ENCODE measurements at regions not wholly inside any gene's neighbourhood (a gene's known extent, or its start where the extent isn't known, plus 50 kb on each side); places are given as distances from the start of the nearest gene placed in this dataset.

DNA sequence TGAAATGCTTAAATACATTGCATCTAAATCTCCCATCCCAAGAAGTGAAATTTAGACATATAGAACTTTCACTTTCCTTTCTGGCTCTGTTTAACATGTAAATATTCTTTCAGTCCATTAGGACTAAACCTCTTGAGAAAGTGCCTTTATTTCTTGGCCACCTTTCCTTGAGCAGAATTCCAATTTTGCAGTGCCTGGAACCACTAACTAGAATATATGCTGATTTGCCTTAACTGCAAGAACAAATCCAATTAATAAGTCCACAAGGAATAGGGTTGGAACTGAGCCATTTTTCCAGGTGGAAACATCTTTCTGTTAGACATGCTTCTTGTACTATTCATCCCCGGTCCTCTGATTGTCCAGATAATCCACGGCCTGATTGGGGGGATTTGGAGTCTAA, 478.0 kb downstream of the ENC1 start:
- peak in 2 of 3 donors; percentile 36 to 69 for DNase-seq

DNA sequence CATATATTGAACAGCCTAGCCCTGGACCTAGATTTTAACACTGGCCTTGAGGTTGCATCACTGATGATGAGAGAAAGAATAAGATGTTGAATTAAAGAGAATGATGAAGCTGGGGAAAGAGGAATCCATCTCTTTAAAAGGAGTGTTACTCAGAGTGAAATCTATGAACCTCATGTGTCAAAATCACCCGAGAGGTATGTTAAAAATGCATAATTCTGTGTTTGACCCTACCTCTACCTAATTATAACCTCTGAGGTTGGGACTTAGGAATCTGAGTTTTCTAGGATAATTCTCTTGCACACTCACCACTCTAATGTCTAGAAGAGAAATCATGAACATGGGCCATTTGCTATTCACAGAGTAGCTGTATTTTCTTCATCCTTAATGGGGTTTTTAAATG, 479.4 kb downstream of the ENC1 start:
- no peak for DNase-seq

DNA sequence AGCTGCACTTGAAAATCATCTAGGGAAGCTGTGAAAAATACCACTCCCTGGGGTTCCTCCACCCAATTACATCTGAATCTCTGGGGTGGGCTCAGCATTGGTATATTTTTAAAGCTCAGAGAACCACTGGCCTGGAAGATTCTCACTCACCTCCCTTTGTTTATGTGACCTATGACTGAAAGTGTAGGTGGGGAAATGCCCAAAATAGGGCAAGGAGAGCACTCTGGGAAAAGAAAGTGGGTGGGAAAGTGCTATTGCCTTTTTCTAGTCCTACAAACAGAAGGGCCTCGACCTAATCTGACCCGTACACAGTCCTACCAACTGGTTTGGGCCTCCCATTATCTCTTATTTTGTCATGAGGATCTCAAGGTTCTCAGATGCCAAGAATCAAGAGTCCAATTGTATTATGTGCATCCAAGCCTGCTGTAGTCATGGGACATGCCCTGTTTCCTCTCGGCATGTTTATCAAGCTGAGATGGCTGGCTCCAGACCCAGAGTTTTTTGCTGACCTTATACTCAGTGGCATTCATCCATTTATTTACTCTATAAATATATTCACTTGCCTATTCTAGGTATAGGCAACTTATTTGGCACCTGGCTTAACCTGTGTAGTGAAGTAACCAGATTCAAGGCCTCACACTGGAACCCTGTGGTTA, 483.7 kb downstream of the ENC1 start:
- no peak for DNase-seq

- DNase-seq: no peak
These were observed 485.0 kb downstream of the ENC1 start for GRCh38 chr5:74155501-74155900.

- no peak for DNase-seq
These were observed 486.0 kb downstream of the ENC1 start for GRCh38 chr5:74154526-74154925.

DNA sequence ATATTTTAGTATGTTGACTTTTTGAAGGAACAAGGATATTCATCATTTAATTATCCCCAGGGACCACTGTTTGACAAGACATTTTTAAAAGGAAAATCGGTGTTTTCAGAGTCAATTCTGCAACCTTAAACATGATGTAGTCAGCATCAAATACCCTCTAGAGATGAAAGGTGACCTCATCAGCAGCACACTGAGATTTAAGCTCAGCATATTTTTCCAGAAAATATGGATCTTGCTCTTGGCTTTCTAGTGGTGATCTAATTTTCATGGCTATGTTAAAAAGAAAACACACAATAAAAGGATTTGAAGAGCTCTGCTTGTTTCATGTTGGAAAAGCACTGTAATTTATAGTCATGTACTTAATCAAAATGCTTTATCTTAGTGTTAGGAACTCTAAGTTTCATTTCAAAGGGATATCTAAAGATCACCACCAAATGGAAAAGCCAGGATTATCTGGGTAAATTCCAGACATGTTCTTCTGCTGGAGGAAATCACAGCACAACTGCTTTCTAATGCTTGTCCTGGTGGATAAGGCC, 487.2 kb downstream of the ENC1 start:
- DNase-seq: peak in 2 of 3 donors; percentile 34 to 68

DNA sequence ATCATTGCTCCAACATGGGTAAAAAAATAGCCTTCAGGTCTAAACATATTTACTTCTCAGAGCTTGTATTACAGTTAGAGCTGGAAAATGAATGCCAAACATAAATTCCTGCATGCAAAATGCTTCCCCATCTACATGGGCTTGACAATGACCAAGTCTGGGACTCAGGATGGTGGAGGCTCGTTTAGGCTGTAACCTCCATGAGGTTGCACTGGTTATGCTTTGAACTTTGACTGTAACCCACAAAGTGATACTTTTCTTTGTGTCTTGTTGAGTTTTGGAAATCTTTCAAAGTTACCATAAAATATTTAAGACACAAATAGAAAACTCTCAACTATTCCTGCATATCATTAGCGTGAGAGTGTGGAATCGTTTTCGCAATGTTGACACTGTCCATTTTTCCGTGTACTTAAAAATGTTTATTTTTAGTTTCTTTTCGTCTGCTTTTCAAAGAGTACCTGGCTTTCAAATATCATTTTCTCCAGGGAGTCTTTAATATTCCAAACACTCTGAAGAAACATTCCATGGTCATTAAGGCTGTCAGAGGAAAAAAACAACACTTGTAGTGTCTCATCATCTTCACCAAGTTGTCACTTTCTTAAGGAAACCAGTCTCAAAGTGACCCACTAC, 487.8 kb downstream of the ENC1 start:
- DNase-seq: peak in 2 of 3 donors; percentile 30 to 55

DNA sequence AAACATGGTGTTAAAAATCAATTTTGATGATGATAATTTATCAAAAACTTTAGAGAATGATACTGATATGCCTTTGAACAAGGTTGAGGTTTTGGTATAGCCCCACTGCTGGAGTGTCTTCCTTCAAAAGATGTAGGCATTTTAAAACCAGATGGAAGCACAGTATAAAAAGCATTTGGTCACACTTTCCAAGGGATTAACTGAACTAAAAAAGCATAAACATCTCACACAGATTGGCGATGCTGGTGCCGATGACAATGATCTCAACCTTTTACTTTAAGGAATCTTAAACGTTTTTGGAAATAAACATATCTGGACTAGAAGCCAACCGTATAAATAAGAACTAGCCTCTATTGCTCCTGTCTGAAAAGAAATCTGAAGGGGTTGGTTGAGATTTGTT, 488.4 kb downstream of the ENC1 start:
- DNase-seq: peak in 2 of 3 donors; percentile 21 to 40

GRCh38 chr5:74149395-74149794, 491.1 kb downstream of the ENC1 start:
- DNase-seq: no peak

DNA sequence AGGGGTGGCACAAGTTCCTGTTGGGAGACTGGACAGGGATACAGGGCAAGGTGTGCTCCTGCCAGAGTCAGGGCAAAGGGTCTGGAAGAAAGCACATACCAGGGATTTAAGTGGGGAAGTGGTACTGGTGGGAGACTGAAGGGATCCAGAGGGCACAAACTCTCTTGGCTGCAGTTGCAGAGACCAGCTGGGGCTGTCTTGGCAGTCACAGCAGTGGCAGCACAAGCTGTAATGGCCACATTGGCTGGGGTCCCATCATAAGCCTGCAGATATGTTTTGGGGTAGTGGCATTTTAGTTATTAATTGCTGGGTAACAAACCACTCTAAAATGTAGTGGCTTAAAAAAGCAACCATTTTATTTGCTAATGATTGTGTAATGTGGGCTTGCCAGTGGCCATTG, 492.2 kb downstream of the ENC1 start:
- DNase-seq: peak in 2 of 3 donors; percentile 51 to 78

- peak in 2 of 3 donors; percentile 76 to 91 for DNase-seq
These were observed 493.7 kb downstream of the ENC1 start for GRCh38 chr5:74146796-74147195.

GRCh38 chr5:74145951-74146350, 494.6 kb downstream of the ENC1 start:
- DNase-seq: peak in 2 of 3 donors; percentile 47 to 75

DNA sequence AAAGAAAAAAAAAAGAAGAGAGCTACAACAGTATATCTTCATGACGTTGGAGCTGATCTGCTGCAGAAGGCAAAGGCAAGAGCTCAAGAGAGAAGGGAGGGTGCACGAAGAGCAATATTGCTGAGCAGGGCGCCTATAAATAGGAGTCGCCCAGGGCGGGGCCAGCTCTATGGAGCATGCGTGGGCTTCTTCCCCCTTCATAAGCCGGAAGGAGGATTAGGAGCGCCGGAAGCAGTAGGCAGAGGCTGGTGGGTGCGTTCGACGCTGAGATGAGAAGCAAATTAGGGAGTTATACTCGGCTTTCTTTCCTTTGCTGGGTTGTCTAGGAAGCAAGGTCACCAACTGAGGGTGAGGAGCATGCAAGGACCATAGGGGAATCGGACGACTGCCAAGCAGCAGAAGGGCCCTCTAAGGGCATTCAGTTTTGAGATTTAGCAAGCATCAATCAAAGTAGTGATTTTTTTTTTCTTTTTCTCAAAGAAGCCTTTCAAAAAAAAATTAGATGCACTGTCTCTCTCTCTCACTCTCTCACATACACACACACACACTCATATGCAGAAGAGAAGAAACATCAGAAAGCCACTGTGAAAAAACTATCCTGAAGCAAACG, 496.7 kb downstream of the ENC1 start:
- DNase-seq: no peak

DNA sequence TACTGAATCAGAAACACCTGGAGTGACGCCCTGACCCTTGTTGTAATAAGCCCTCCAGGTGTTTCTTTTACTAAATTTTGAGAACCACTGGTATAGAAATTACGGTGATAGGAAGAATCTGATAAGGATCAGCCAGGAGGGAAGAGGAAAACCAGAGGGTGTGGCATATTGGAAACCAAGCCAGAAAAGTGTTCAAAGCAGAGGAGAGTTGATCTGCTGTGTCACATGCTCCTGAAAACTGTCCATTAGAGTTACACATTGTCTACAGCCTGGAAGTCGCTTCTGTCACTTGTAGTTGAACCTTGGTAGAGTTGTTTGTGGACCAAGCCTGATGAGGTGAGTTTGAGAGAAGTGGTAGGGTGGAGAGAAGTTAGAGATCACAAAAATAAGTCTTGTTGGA, 497.4 kb downstream of the ENC1 start:
- no peak for DNase-seq

DNA sequence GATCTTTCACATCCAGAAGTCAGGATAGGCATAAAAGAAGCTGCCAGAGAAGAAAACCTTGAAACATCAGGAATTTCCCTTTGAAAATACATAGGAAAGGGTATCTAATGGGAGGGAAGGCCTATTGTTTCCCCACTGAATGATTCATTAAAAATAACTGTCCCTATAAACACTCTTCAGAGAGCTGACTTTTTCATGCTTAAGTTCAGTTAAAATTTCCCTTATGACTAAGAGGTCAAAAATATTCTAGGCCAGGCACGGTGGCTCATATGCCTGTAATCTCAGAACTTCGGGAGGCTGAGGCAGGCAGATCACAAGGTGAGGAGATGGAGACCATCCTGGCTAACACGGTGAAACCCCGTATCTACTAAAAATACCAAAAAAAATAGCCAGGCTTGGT, 499.5 kb downstream of the ENC1 start:
- no peak for DNase-seq

DNA sequence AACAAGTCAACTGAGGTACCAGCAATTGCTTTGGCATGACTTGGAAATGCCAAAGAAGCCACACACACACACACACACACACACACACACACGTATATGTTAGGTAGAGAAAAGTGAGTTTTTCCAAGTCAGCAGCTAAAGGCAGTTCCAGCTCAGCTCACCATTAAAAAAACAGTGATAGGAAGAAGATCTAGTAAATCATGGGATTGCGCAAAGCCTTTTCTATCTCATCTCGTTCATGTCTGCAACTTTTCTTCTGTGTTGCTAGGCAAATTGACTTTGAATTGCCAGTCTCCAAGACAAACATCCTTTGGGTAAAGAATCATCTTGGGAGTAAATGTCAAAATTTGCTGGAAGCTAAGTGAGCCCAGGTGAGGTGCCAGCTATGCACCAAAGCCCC, 500.1 kb downstream of the ENC1 start:
- no peak for DNase-seq

GRCh38 chr5:74139589-74139988, 500.9 kb downstream of the ENC1 start:
- DNase-seq: no peak

- DNase-seq: no peak
These were observed 501.8 kb downstream of the ENC1 start for GRCh38 chr5:74138721-74139120.

DNA sequence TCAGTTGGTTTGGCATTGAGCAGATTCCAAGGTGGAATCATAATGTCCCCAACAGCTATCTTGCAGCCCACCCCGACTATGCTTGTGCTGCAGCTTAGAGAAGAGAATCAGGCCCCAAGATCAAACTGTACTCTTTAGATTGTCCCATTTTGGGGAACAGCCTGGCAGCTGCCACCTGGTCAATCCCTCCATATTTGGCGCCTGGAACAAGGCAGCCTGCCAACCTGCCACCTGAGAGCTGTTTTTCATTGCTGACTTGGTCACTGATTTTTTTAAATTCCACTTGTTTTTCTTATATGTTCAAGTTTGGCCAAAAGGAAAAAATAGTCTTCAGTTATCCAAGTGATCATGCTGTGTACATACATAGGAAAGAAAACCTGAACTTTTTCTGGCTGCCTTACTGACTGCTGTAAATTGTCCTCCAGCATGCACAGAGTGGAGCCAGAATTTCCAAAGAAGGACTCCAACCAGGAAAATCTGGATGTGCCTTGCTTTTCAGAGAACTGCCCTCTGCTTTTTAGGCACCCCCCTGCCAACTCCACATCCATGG, 504.2 kb downstream of the ENC1 start:
- peak in 1 of 3 donors; percentile 71 for DNase-seq

GRCh38 chr5:74135033-74135432, 505.5 kb downstream of the ENC1 start:
- no peak for DNase-seq

DNA sequence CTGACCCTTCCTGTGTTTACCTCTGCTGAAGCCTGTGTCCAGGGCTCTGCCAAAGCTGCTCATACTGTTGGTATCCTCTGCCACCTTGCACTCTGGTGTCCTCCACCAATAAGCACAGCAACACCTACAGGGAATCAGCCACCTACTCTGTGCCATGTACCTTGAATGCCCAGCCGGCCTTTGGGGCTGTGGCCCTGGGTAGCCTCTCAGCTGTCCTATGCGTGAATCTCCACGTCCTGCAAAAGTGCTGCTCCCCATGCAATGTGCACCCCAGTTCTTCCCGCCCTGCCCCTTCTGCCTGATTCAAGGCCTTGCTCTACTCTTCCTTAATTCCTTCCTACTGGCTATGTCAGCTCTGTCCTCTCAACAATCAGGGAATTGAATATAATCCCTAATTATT, 506.5 kb downstream of the ARHGEF28 start:
- no peak for DNase-seq

GRCh38 chr5:74131250-74131649, 505.3 kb downstream of the ARHGEF28 start:
- DNase-seq: no peak
